GM19455 (cell line): ENCODE measurements at regions not wholly inside any gene's neighbourhood (a gene's known extent, or its start where the extent isn't known, plus 50 kb on each side); places are given as distances from the start of the nearest gene placed in this dataset.
"Not testable (repeated sequence)": the region's sequence is repeated elsewhere in the genome, so short reads cannot be mapped to it uniquely, and the experiment has no call there.

ENCODE experiments used
- ATAC-seq: cut with Tn5 transposase; IDR thresholded peaks from one replicate; pipeline ENCODE4 v1.9.1; 2021; ENCODE audit not compliant: unreplicated experiment

DNA sequence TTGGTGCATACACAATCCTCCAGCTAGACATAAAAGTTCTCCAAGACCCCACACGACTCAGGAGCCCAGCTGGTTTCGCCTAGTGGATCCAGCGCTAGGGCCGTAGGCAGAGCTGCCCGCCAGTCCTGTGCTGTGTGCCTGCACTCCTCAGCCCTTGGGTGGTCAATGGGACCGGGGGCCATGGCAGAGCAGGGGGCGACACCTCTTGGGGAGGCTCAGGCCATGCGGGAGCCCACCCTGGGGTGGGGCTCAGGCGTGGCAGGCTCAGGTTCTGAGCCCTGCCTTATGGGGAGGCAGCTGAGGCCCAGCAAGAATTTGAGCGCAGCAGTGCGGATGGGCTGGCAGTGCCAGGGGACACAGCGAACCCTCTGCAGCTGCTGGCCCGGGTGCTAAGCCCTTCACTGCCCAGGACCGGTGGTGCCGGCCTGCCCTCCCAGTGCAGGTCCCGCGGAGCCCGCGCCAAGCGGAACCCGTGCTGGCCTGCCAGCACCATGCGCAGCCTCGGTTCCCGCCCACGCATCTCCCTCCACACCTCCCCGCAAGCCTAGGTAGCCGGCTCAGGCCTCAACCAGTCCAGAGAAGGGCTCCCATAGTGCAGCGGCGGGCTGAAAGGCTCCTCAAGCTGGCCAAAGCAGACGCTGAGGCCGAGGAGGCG lies 1566.6 kb upstream of the SLC39A10 start:
- no peak for ATAC-seq

DNA sequence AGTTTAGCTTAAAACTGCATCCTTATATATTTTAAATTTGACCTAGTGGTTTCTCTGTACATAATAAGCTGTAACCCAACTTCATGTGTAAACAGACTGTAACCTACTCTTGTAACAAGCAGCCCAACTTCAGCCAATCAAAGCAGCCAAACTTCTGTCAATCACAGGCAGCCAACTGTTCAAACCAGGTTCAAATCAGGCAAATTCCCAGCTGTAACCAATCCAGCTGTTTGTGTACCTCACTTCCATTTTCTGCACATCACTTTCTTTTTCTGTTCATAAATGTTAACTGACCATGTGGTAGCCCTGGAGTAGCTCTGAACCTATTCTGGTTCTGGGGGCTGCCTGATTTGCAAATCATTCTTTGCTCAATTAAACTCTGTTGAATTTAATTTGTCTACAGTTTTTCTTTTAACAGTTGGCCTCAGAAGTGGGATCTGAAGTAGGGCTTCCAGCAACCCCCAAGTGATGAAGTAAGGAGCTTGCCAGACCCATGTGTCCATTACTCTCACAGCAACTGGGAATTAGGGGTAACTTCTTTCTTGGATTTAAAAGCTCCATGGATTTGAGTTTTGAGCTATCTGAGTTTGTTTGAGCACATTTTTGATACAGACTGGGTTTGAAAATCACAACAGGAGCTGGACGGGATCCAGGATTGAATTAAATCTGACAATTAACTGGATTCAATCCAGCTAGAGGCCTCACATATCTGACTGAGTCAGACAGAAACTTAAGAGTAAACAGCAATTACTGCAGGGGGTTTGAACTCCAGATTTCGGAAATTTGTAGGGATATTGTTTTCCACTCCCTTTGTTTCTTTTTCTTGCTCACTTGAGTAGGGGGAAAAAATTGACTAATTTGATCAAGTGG lies 1569.7 kb upstream of the SLC39A10 start:
- no peak for ATAC-seq

DNA sequence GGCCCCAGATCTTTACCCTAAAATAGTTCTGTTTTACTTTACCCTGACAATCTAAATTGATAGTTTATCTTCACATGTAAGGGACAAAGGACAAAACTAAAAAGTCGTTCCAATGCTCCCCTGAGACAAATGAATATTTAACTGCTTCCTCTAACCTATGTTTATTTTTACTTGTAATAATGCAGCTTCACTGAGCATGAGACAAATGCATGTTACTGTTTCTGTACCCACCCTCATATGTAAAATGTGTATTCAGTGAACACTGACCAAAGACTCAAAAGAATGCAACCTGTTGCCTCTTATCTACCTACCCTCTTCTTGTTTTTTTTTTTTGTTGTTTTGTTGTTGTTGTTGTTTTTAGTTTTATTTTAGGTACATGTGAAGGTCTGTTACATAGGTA lies 1570.9 kb upstream of the SLC39A10 start:
- ATAC-seq, result no peak

DNA sequence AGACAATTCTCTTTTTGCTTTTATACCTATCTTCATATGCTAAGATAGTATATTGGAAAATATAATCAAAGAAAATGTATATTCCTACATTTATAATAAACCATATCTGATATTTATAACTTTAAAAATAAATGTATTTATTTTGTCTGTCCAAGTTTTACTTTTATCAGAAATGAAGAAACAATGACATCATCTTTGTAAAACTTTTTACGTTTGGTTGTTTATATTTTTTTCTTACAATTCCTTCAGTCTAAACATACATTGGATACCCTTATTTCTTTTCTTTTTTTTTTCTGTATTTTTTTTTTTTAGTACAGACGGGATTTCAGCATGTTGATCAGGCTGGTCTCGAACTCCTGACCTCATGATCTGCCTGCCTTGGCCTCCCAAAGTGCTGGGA lies 1577.0 kb upstream of the SLC39A10 start:
- no peak for ATAC-seq

DNA sequence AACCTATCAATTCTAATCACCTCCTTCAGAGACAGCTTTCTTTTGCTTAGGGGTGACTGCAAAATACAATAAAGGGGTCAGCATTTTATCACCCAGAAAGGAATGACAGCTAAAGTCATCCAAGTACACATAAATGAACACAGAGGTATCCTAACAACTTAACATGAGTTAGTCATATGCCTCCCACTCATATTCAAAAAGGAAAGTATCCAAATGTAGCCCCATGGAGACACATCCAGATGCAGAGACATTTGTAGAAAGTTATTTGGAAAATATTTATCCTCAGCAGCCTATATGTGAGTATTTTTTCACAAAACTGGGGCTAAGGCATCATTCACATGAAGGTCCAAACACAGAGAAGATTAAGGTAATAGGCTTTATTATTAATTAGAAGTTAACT lies 1579.7 kb upstream of the SLC39A10 start:
- no peak for ATAC-seq

DNA sequence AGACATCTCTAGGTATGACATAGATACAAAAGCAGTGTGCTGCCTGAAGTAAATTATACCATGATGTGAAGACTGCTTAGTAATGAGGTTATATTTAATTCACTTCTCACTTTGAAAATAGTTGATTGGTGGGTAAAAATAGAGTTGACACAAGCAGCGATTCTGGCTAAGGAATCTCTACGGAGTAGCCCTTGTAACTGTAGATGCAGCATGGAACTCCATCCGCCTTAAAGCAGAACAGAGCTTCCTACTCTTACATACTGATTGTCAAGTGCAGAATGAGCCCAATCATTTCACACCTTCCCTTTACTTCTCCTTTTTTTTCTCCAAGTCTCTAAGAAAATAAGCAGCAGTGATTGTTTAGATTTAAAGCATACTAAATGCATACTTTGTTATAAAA lies 1594.6 kb upstream of the SLC39A10 start:
- ATAC-seq, result no peak

DNA sequence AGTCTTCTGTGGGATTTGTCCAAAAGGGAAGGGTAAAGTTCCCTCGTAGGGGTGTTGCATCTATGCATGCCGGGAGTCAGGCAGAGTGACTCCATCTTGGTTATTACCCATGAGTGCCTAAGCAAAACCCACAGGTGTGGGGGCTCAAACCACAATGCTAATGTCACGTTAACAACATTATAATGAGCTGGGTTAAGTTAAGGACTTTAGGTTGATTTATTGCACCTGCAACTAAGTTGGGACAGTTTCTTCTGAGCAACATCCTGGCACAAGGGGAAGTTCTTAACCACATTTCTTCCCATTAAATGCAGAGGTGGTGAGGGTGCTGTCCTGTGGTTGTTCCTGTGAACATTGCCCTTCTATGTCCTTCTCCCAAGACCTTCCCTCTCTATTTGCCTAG lies 1596.8 kb upstream of the SLC39A10 start:
- no peak for ATAC-seq

DNA sequence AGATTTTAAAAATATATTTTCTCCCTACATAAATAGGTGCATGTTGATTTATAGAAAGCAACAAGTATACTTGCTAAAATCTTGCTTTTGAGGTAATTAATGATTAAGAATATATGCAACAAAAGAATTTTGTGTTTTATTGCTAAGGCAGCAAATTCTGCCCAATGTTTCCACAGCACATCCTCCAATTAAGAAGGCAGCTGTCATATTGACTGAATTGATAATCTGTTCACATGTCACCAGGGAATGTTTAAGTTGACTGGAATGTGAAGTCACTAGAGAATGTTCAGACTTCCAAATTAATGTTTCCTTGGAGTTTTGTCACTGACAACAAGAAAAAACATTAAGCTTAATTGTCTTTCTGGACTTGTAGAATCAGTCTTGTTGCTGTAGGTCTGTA lies 1602.7 kb upstream of the SLC39A10 start:
- ATAC-seq, result no peak

DNA sequence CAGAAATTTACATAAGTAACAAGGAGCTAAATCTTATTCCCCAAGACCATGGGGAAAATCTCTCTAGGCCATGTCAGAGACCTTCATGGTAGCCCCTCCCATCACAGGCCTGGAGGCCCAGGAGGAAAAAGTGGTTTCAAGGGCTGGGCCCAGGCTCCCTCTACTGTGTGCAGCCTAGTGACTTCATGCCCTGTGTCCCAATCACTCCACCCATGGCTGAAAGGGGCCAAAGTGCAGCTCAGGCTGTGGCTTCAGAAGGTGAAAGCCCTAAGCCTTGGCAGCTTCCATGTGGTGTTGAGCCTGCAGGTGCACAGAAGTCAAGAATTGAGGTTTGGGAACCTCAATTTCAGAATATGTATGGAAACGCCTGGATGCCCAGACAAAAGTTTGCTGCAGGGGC lies 1612.7 kb upstream of the SLC39A10 start:
- no peak for ATAC-seq

DNA sequence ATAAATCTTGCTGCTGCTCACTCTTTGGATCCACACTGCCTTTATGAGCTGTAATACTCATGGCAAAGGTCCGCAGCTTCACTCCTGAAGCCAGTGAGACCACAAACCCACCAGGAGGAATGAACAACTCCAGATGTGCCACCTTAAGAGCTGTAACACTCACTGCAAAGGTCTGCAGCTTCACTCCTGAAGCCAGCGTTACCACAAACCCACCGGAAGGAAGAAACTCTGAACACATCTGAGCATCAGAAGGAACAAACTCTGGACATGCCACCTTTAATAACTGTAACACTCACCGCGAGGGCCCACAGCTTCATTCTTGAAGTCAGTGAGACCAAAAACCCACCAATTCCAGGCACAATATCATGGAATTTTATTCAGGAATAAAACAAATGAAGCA lies 1635.9 kb upstream of the SLC39A10 start:
- ATAC-seq, result not testable (repeated sequence)

DNA sequence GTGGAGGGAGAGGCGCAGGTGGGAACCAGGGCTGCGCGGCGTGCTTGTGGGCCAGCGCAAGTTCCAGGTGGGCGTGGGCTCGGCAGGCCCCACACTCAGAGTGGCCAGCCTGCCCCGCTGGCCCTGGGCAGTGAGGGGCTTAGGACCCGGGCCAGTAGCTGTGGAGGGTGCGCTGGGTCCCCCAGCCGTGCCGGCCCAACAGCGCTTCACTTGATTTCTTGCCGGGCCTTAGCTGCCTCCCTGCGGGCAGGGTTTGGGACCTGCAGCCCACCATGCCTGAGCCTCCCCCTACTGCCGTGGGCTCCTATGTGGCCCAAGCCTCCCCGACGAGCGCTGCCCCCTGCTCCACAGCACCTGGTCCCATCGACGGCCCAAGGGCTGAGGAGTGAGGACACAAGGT lies 1636.9 kb upstream of the SLC39A10 start:
- no peak for ATAC-seq

DNA sequence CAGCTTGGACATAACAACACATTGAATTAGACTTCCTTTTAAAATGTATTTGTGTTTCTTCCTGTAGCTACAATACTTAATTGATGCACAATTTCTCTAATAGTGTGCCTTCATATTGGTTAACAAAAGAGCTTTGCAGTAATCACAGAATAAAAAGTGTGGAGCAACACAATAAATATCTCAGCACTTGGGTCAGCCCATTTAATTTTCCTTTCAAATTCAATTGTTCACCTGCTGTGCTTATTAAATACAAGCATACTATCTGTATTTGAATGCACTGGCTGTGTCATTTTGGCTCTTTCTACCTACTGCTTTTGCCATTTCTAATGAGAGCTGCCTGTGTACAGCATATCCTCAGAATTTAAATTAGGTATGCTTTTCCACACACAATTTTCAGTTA lies 1641.3 kb upstream of the SLC39A10 start:
- no peak for ATAC-seq

DNA sequence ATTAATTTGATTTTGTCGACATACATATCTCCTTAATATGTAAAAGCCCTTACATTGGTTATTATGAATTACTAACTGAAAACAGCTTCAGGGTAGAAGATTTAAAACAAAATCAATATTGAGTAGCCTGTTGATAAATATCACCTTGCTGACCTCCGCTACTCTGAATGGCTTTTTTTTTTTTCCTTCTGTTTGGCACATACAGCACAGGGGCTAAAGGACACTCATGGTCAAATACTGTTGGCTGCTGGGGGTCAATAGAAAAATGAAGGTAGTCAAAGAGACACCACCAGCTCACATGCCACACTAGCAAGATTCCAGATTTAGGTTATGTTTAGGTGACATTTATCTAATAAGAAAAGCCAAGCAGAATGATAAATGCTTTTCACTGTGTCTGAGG lies 1642.4 kb upstream of the SLC39A10 start:
- no peak for ATAC-seq

DNA sequence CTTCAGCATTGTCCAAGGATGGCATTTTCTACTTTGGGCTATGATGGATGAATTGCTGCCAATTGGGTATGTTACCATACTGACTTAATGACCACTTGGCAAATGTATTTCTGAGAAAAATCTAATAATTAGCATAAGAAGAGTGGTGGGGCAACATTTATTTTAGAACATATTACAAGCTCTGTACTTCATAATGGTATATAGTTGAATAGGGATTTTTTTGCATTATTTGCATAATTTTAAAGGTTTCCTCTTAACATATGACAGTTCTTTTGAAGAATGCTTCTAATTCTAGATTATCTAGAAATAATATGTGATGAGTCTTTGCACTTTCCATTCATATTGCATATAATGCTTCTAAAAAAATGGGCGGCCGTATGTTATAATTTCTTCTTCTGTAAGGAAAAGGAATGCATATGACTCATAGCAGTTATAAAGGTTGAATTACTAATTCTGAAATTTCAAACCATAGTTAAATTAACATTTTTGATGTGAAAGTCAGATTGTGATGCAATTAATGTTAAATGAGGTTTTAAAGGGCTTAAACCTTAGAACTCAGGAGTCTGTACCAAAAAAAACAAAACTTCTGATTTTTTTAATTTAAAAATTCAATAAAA lies 1652.3 kb upstream of the SLC39A10 start:
- no peak for ATAC-seq

DNA sequence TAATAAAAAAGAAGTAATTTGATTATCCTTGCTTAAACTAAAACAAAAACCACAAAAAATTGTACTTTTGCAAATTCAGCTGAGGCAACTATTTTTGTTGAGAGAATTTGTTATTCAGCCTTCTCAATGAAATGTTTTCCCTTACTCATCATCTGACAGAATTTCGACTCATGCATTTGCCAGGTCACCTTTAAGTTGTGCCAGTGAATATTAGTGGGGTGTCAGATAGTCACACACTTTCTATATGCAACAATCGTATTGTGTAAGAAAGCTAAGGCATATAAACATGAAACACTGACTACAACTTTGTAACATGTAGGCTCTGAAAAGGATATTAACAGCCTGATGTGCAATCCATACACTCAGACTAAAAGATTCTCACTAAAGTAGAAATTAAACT lies 1653.1 kb upstream of the SLC39A10 start:
- no peak for ATAC-seq

DNA sequence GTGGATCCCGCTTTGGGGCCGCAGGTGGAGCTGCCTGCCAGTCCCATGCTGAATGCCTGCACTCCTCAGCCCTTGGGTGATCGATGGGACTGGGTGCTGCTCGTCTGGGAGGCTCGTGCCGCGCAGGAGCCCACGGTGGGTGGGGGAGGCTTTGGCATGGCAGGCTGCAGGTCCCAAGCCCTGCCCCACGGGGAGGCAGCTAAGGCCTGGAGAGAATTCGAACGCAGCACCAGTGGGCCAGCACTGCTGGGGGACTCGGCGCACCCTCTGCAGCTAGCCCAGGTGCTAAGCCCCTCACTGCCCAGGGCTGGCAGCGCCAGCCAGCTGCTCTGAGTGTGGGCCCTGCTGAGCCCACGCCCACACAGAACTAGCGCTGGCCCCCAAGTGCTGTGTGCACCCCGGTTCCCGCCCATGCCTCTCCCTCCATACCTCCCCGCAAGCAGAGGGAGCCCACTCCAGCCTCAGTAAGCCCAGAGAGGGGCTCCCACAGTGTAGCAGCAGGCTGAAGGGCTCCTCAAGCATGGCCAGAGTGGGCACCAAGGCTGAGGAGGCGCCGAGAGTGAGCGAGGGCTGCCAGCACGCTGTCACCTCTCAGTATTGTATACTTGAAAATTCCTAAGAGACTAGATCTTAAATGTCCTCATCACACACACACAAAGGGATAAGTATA lies 1654.2 kb upstream of the SLC39A10 start:
- no peak for ATAC-seq

DNA sequence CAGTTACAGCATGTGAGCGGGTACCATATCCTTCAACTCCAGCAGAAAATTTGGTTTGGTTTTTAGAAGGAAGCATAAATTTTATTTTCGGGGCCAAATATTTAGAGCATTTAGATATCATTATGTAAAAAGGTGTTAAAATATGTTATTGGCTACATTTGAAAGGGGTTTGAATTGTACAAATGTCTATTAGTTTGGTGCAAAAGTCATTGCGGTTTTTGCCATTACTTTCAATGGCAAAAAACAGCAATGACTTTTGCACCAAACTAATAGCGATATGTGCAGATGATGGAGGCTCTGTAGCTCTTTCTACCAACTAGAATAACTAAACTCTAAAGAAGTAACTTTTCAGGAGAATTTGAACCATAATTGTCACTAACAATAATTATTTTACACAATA lies 1666.2 kb upstream of the SLC39A10 start:
- no peak for ATAC-seq

DNA sequence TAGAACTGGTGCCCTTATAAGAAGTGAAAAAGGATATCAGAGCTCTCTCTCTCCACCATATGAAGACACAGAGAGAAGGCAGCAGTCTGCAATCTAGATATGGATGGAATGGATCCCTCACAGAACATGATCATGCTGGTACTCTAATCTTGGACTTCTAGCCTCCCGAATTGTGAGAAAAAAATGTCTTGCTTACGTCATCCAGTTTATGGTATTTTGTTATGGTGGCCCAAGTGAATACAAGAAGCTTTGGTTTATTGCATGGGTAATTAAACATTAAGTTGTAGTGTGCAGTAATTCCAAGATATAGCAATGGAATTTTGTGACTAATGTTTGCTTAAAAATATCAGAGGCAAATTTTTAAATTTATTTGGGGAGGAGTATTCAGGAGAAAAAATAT lies 1667.4 kb upstream of the SLC39A10 start:
- ATAC-seq, result no peak

DNA sequence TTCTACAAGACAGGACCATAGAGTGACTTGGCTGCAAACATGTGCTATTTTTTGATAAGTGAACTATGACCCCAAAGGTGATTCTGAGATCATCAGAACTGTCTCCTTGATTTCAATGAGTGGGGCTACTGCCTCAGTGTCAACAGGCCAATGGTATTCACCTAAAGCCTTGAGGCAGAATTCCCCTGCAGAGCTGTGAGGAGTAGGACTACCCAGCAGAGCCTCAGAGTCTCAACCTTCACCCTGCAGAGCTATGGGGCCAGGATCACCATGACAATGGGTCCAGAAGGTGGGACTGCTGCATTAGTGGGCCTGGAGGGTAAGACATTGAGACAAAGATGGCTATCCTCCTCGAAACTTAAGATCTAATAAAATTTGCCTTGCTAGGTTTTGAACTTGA lies 1668.2 kb upstream of the SLC39A10 start:
- no peak for ATAC-seq

DNA sequence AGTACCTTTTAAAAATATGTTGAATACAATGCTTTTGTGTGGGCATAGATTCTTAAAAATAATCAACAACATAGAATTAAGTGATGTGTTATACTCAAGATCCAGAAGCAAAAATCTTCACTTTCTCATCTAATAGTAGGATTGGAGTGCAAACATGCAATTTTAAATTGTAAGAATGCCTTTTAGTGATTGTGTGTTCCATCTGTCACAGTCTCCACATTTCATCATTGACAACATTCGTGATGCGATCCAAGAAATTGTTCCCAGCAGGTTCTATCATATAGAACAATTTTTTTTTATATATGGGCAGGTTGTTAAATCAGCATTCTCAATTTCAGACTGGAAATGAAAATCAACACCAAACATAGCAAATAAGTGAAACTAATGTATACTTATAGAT lies 1671.8 kb upstream of the SLC39A10 start:
- ATAC-seq, result no peak

DNA sequence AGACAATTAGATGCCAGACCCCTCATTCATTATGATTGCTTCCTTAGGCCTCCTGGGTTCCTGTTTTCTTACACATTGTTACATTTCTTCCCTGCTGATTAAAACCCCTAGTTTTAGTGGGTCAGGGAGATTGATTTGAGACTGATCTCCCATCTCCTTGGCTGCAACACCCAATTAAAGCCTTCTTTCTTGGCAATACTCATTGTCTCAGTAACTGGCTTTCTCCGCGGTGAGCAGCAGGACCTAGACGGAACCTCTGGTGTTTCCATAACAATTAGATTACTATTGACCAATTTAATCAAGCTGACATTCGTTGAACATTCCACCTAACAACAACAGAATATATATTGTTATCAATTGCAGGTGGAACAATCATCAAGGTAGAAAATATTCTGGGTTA lies 1676.4 kb upstream of the SLC39A10 start:
- ATAC-seq, result no peak

DNA sequence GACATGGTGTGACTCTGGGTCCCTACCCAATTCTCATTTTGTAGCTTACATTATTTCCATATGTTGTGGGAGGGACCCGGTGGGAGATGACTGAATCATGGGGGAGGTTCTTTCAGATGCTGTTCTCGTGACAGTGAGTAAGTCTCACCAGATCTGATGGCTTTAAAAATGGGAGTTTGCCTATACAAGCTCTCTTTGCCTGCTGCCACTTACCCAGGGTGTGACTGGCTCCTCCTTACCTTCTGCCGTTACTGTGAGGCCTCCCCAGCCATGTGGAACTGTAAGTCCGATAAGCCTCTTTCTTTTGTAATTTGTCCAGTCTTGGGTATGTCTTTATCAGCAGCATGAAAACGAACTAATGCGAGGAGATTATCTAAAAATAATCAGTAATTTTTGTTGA lies 1683.2 kb upstream of the SLC39A10 start:
- ATAC-seq, result no peak
